Peyer's patch (tissue), 4 donors: ENCODE measurements at regions not wholly inside any gene's neighbourhood (a gene's known extent, or its start where the extent isn't known, plus 50 kb on each side); places are given as distances from the start of the nearest gene placed in this dataset.

Experiments
- CTCF ChIP-seq, 6 experiments: fragments of 450-650 bp in 4 of 6; fragments of 200-600 bp in 2 of 6; sonication (generic) in 1 of 6; IDR thresholded peaks; one replicate each; pipeline ENCODE4 v1.5.1; 2017 to 2019; ENCODE audit warnings: antibody characterized with exemption in 6 of 6, mild to moderate bottlenecking in 3 of 6, moderate library complexity in 1 of 6
- POLR2A ChIP-seq, 2 donors: fragments of 450-650 bp; IDR thresholded peaks; one replicate each; pipeline ENCODE4 v1.5.1; 2017; ENCODE audit warnings: antibody characterized with exemption in 2 of 2, mild to moderate bottlenecking in 2 of 2, moderate library complexity in 2 of 2

GRCh38 chr17:31704483-31704882, 154.6 kb downstream of the COPRS start:
- TF ChIP-seq CTCF (IDR thresholded peaks at IDR 0.05) (no peak), POLR2A (IDR thresholded peaks at IDR 0.05) (no peak)
